Neural cell (in vitro differentiated cells): ENCODE measurements at regions not wholly inside any gene's neighbourhood (a gene's known extent, or its start where the extent isn't known, plus 50 kb on each side); places are given as distances from the start of the nearest gene placed in this dataset.

Experiments
- H2AFZ ChIP-seq: fragments of 200-600, 300-800 bp; sonication (generic), shearing (Covaris generic); 2 replicates; pipeline ENCODE4 v1.6.0; 2014; ENCODE audit warnings: low read depth, mild to moderate bottlenecking, antibody characterized with exemption, low read length, moderate library complexity
- H3F3A ChIP-seq: fragments of 200-600 bp; shearing (Covaris generic); 2 replicates; pipeline ENCODE4 v1.6.1; 2016; ENCODE audit warnings: mild to moderate bottlenecking, moderate library complexity, mixed read lengths, antibody characterized with exemption, low read length; ENCODE audit not compliant: insufficient read depth, poor library complexity, severe bottlenecking
- H3K27ac ChIP-seq: fragments of 200-600, 300-800 bp; sonication (generic), shearing (Covaris generic); 2 replicates; pipeline ENCODE4 v1.5.1; 2014; ENCODE audit warnings: mild to moderate bottlenecking, low read length, moderate library complexity
- H3K27me3 ChIP-seq: fragments of 300-800, 200-600 bp; sonication (generic), shearing (Covaris generic); 2 replicates; pipeline ENCODE4 v1.6.0; 2014; ENCODE audit warnings: mild to moderate bottlenecking, low read depth, low read length, moderate library complexity; ENCODE audit not compliant: insufficient read depth
- H3K36me3 ChIP-seq: fragments of 300-800, 200-600 bp; sonication (generic), shearing (Covaris generic); 2 replicates; pipeline ENCODE4 v1.5.1; 2014; ENCODE audit warnings: mild to moderate bottlenecking, antibody characterized with exemption, low read length, moderate library complexity; ENCODE audit not compliant: insufficient read depth
- H3K4me2 ChIP-seq: fragments of 300-800, 200-600 bp; sonication (generic), shearing (Covaris generic); 2 replicates; pipeline ENCODE4 v1.6.0; 2014; ENCODE audit warnings: mild to moderate bottlenecking, low read length
- H3K4me3 ChIP-seq: fragments of 300-800, 200-600 bp; sonication (generic), shearing (Covaris generic); 2 replicates; pipeline ENCODE4 v1.5.1; 2014; ENCODE audit warnings: mild to moderate bottlenecking, low read length, moderate library complexity
- H3K79me2 ChIP-seq: fragments of 200-600 bp; shearing (Covaris generic); replicated peaks from 2 replicates; pipeline ENCODE4 v1.6.0; 2014; ENCODE audit warnings: mild to moderate bottlenecking, low read length, moderate library complexity; ENCODE audit not compliant: insufficient read depth
- H3K9ac ChIP-seq: fragments of 300-800, 200-600 bp; sonication (generic), shearing (Covaris generic); 2 replicates; pipeline ENCODE4 v1.6.1; 2016; ENCODE audit warnings: mild to moderate bottlenecking, low read length, mixed read lengths
- H3K9me2 ChIP-seq: fragments of 200-600 bp; shearing (Covaris generic); 2 replicates; pipeline ENCODE4 v1.6.1; 2016; ENCODE audit warnings: mild to moderate bottlenecking, low read length, mixed read lengths; ENCODE audit not compliant: insufficient read depth
- H3K9me3 ChIP-seq: fragments of 200-600, 300-800 bp; sonication (generic), shearing (Covaris generic); 2 replicates; pipeline ENCODE4 v1.6.1; 2016; ENCODE audit warnings: mild to moderate bottlenecking, mixed run types, low read length, moderate library complexity, mixed read lengths
- H4K20me1 ChIP-seq: fragments of 200-600 bp; shearing (Covaris generic); 2 replicates; pipeline ENCODE4 v1.6.1; 2016; ENCODE audit warnings: mild to moderate bottlenecking, mixed run types; ENCODE audit not compliant: insufficient read depth
- CTCF ChIP-seq: fragments of 450-650 bp; IDR thresholded peaks from 2 replicates; pipeline ENCODE4 v1.5.1; 2014; ENCODE audit warnings: antibody characterized with exemption, mild to moderate bottlenecking, moderate library complexity; ENCODE audit not compliant: poor library complexity, severe bottlenecking
- EP300 ChIP-seq: fragments of 450-650 bp; conservative IDR thresholded peaks from 2 replicates; pipeline ENCODE4 v1.6.1; 2014; ENCODE audit warnings: antibody characterized with exemption, mild to moderate bottlenecking, moderate library complexity; ENCODE audit not compliant: poor library complexity, severe bottlenecking
- EZH2 ChIP-seq: fragments of 200-600, 300-800 bp; shearing (Covaris generic), sonication (generic); IDR thresholded peaks from 2 replicates; pipeline ENCODE4 v1.6.1; 2014; ENCODE audit warnings: antibody characterized with exemption, low read length, borderline replicate concordance, mild to moderate bottlenecking; ENCODE audit not compliant: insufficient read depth, poor library complexity, severe bottlenecking
- MXI1 ChIP-seq: fragments of 450-650 bp; conservative IDR thresholded peaks from 2 replicates; pipeline ENCODE4 v1.6.1; 2014; ENCODE audit warnings: antibody characterized with exemption, mild to moderate bottlenecking; ENCODE audit not compliant: poor library complexity, severe bottlenecking
- POLR2AphosphoS5 ChIP-seq: IDR thresholded peaks from 2 replicates; pipeline ENCODE4 v1.6.1; 2012
- RAD21 ChIP-seq: fragments of 450-650 bp; conservative IDR thresholded peaks from 2 replicates; pipeline ENCODE4 v1.6.1; 2014; ENCODE audit warnings: antibody characterized with exemption, mild to moderate bottlenecking, moderate library complexity
- REST ChIP-seq: IDR thresholded peaks from 2 replicates; pipeline ENCODE4 v1.6.1; 2012; ENCODE audit warnings: borderline replicate concordance
- SMC3 ChIP-seq: fragments of 450-650 bp; conservative IDR thresholded peaks from 2 replicates; pipeline ENCODE4 v1.6.1; 2014; ENCODE audit warnings: antibody characterized with exemption, mild to moderate bottlenecking, moderate library complexity; ENCODE audit not compliant: poor library complexity
- TAF1 ChIP-seq: IDR thresholded peaks from 2 replicates; pipeline ENCODE4 v1.6.1; 2012; ENCODE audit warnings: low read depth

GRCh38 chr6:134610411-134610810, 292.5 kb upstream of the SGK1 start:
- Histone ChIP-seq H3K27me3 (no peaks in the 10 kb centered on the region), H3K79me2 (no peaks in the 10 kb centered on the region), H2AFZ (no peak overlapping the region), H3F3A (no peaks in the 10 kb centered on the region), H3K9me2 (no peaks in the 10 kb centered on the region), H3K4me2 (no peak overlapping the region), H3K36me3 (no peaks in the 10 kb centered on the region), H3K9me3 (no peaks in the 10 kb centered on the region), H4K20me1 (no peaks in the 10 kb centered on the region), H3K9ac (no peak overlapping the region), H3K4me3 (no peak overlapping the region), H3K27ac (no peak overlapping the region)
- no peak for TF ChIP-seq EZH2
- no peak for TF ChIP-seq SMC3
- TF ChIP-seq RAD21: no peak
- TF ChIP-seq TAF1: no peak
- no peak for TF ChIP-seq POLR2AphosphoS5
- no peak for TF ChIP-seq CTCF
- no peak for TF ChIP-seq MXI1
- TF ChIP-seq REST: no peak
- TF ChIP-seq EP300: no peak

- H3K4me3 ChIP-seq: no peak overlapping the region
- H3K9ac ChIP-seq: no peak overlapping the region
- H2AFZ ChIP-seq: no peak overlapping the region
- H3K27ac ChIP-seq: no peak overlapping the region
- no peaks in the 10 kb centered on the region for H3K36me3 ChIP-seq
- H4K20me1 ChIP-seq: no peaks in the 10 kb centered on the region
- no peaks in the 10 kb centered on the region for H3K79me2 ChIP-seq
- no peaks in the 10 kb centered on the region for H3K27me3 ChIP-seq
- TF ChIP-seq TAF1: no peak
- TF ChIP-seq SMC3: no peak
- TF ChIP-seq CTCF: no peak
- TF ChIP-seq RAD21: no peak
- TF ChIP-seq MXI1: no peak
- TF ChIP-seq EZH2: no peak
- H3K9me3 ChIP-seq: no peaks in the 10 kb centered on the region
- no peaks in the 10 kb centered on the region for H3K9me2 ChIP-seq
- H3F3A ChIP-seq: no peaks in the 10 kb centered on the region
- no peak overlapping the region for H3K4me2 ChIP-seq
Observed at GRCh38 chr6:134609716-134610261, 291.9 kb upstream of the SGK1 start.
